ENCODE measurements at regions not wholly inside any gene's neighbourhood (a gene's known extent, or its start where the extent isn't known, plus 50 kb on each side); places are given as distances from the start of the nearest gene placed in this dataset.

DNA sequence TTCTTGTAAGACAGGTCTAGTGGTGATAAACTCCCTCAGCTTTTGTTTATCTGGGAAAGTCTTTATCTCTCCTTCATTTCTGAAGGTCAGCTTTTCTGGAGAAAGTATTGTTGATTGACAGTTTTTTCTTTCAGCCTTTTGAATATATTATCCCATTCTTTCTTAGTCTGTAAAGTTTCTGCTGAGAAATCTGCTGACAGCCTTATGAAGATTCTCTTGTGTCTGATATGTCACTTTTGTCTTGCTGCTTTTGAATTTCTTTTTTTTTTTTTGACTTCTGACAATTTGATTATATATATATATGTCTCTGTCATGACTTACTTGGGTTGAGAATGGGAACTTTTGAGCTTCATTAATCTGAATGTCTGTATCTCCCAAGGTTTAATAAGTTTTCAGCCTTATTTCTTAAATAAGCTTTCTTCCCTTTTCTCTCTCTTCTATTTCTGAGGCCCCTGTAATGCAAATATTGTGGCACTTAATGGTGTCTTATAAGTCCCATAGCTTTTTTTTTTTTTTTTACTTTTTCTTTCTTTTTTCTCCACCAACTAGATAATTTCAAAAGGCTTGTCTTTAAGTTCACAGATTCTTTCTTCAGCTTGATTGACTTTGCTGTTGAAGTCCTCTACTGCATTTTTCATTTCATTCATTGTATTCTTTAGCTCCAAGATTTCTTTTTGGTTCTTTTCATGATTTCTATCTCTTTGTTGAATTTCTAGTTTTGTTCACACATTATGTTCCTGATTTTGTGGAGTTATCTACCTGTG, 81.4 kb upstream of the IL6 start:
- intact Hi-C loops (cut with DNase I; ENCODE audit: low total_unique reads): no loop called here
- Histone ChIP-seq H3K4me1 (no peaks in the 10 kb centered on the region), H3K36me3 (no peaks in the 10 kb centered on the region), H3K27me3 (no peaks in the 10 kb centered on the region), H3K4me3 (no peak overlapping the region), H3K27ac (no peak overlapping the region), H3K9me3 (peaks cover 0 to 30% of the 10 kb centered on the region in 2 donors)
- DNase-seq: no peak
- TF ChIP-seq POLR2A (IDR thresholded peaks at IDR 0.05): no peak
- TF ChIP-seq, protein P1, sequence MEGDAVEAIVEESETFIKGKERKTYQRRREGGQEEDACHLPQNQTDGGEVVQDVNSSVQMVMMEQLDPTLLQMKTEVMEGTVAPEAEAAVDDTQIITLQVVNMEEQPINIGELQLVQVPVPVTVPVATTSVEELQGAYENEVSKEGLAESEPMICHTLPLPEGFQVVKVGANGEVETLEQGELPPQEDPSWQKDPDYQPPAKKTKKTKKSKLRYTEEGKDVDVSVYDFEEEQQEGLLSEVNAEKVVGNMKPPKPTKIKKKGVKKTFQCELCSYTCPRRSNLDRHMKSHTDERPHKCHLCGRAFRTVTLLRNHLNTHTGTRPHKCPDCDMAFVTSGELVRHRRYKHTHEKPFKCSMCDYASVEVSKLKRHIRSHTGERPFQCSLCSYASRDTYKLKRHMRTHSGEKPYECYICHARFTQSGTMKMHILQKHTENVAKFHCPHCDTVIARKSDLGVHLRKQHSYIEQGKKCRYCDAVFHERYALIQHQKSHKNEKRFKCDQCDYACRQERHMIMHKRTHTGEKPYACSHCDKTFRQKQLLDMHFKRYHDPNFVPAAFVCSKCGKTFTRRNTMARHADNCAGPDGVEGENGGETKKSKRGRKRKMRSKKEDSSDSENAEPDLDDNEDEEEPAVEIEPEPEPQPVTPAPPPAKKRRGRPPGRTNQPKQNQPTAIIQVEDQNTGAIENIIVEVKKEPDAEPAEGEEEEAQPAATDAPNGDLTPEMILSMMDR (IDR thresholded peaks at IDR 0.05): no peak

DNA sequence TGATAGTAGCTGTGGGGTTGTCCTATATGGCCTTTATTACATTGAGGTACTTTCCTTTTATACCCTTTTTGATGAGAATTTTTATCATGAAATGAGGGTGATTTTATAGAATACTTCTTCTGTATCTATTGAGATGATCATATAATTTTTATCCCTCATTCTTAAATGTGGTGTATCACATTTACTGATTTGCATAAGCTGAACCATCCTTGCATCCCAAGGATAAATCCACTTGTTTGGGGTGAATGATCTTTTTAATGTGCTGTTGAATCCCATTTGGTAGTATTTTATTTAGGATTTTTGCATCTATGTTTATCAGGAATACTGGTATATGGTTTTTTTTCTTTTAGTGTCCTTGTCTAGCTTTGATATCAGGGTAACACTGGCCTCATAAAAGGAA, 84.5 kb upstream of the IL6 start:
- H3K4me1 ChIP-seq: no peaks in the 10 kb centered on the region
- DNase-seq: no peak
- no peak overlapping the region for H3K27ac ChIP-seq
- H3K4me3 ChIP-seq: no peak overlapping the region
- no peaks in the 10 kb centered on the region for H3K36me3 ChIP-seq
- TF ChIP-seq, protein P1 (IDR thresholded peaks at IDR 0.05): no peak
- TF ChIP-seq POLR2A (IDR thresholded peaks at IDR 0.05): no peak
- peaks cover 0 to 30% of the 10 kb centered on the region in 2 donors for H3K9me3 ChIP-seq
- no peaks in the 10 kb centered on the region for H3K27me3 ChIP-seq
- intact Hi-C loops (cut with DNase I; ENCODE audit: low total_unique reads): no loop called here

DNA sequence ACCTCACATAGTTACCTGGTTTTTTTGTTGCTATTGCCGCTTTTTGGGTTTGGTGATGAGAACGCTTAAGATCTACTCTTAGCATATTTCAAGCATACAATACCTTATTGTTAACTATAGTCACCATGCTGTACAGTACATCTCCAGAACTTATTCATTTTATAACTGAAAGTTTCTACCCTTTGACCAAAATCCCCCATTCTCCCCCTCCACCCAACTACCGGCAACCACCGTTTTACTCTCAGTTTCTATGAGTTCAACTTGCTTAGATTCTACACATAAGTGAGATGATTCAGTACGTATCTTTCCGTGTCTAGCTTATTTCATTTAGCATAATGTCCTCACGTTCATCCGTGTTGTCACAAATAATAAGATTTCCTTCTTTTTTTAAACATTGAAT, 86.7 kb upstream of the IL6 start:
- H3K9me3 ChIP-seq: peaks cover 0 to 11% of the 10 kb centered on the region in 2 donors
- H3K36me3 ChIP-seq: no peaks in the 10 kb centered on the region
- no peak for DNase-seq
- H3K27me3 ChIP-seq: no peaks in the 10 kb centered on the region
- intact Hi-C loops (cut with DNase I; ENCODE audit: low total_unique reads): no loop called here
- H3K4me1 ChIP-seq: no peaks in the 10 kb centered on the region
- TF ChIP-seq POLR2A (IDR thresholded peaks at IDR 0.05): no peak
- TF ChIP-seq, protein P1 (IDR thresholded peaks at IDR 0.05): no peak
- H3K4me3 ChIP-seq: no peak overlapping the region
- H3K27ac ChIP-seq: no peak overlapping the region

DNA sequence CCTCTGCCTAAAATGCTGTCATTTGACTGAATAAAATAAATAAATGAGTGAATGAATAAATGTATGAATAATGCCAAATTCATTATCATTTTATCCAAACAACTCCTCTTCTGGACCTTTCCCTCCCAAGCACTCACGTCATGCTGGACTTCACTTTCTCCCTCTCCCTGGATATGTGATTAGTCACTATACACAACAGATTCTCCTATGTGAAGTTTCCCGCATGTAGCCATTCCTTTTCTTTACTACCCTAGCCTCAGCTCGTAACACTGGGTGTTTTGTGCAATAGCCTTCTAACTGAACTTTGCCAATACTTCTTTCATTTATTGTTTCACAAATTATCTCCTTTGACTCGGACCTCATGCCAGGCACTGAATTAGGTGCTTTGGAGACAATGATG, 87.6 kb upstream of the IL6 start:
- H3K4me3 ChIP-seq: no peak overlapping the region
- no peaks in the 10 kb centered on the region for H3K27me3 ChIP-seq
- H3K27ac ChIP-seq: no peak overlapping the region
- H3K9me3 ChIP-seq: peaks cover 0 to 7% of the 10 kb centered on the region in 2 donors
- TF ChIP-seq POLR2A (IDR thresholded peaks at IDR 0.05): no peak
- TF ChIP-seq, protein P1 (IDR thresholded peaks at IDR 0.05): no peak
- H3K36me3 ChIP-seq: no peaks in the 10 kb centered on the region
- no peak for DNase-seq
- no peaks in the 10 kb centered on the region for H3K4me1 ChIP-seq
- intact Hi-C loops (cut with DNase I; ENCODE audit: low total_unique reads): no loop called here

DNA sequence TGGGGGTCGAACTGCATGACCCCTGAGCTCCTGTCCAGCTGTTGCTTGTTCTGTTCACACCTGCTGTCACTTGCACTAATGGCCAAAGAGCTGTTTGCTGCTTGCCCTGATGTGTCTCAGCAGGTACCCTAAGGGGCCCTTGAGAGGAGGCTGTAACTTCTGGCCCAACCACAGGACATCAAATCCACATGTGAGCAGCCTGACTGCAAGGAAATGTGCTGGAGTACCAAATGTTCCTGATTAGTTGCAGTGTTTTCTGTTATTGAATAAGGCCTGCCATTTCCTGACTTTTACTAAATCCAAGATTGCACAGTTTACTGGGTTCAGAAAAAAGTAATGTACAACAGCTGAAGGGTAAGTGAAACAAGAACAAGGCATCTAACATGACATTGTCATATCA, 91.7 kb upstream of the IL6 start:
- no peaks in the 10 kb centered on the region for H3K4me1 ChIP-seq
- intact Hi-C loops (cut with DNase I; ENCODE audit: low total_unique reads): no loop called here
- DNase-seq: no peak
- H3K27ac ChIP-seq: no peak overlapping the region
- H3K9me3 ChIP-seq: no peaks in the 10 kb centered on the region
- H3K4me3 ChIP-seq: no peak overlapping the region
- no peaks in the 10 kb centered on the region for H3K36me3 ChIP-seq
- TF ChIP-seq, protein P1 (IDR thresholded peaks at IDR 0.05): no peak
- TF ChIP-seq POLR2A (IDR thresholded peaks at IDR 0.05): no peak
- H3K27me3 ChIP-seq: no peaks in the 10 kb centered on the region
